PFSK-1 (cell line): ENCODE measurements at regions not wholly inside any gene's neighbourhood (a gene's known extent, or its start where the extent isn't known, plus 50 kb on each side); places are given as distances from the start of the nearest gene placed in this dataset.

Experiments used
- SIN3A ChIP-seq: IDR thresholded peaks from 2 replicates; pipeline ENCODE4 v1.6.1; 2012; ENCODE audit warnings: mild to moderate bottlenecking, low read length, moderate library complexity, borderline replicate concordance; ENCODE audit not compliant: insufficient read depth
- TAF1 ChIP-seq: IDR thresholded peaks from 2 replicates; pipeline ENCODE4 v1.6.1; 2012; ENCODE audit warnings: low read length, control low read depth, borderline replicate concordance; ENCODE audit not compliant: insufficient read depth

DNA sequence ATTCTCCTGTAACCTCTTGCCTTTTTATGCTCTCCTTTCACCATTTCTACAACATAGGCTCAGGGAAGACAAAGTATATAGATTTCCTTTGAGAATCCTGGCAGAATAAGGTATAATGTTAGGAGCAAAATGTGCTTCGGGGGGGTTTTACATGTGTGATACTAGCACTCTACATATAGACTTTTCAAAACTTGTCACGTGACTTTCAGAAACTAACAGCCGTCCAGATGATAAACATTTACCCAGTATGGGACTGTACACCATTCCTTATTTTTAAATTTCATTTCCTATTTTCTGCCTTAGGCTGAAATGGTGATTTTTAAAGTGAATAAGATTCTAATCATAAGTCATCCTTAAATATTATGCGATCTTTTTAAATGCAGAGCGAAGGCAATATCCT lies 420.4 kb upstream of the PITX2 start:
- TF ChIP-seq TAF1 (no peak), SIN3A (no peak)
